SK-N-SH (cell line): ENCODE measurements at regions not wholly inside any gene's neighbourhood (a gene's known extent, or its start where the extent isn't known, plus 50 kb on each side); places are given as distances from the start of the nearest gene placed in this dataset.

Experiments
- CTCF ChIA-PET: fragments of 300-600, 350-600 bp; formaldehyde crosslinking; extraction: SDS; loops from one replicate; lab custom pipeline; 2021; lab: Yijun Ruan, JAX
- POLR2A ChIA-PET: fragments of 350-600 bp; sonication (Branson Sonifier 250); formaldehyde crosslinking; extraction: SDS; loops from one replicate; lab custom pipeline; 2020; ENCODE audit warnings: antibody characterized with exemption, inconsistent platforms; lab: Yijun Ruan, JAX
- DNase-seq: peaks from one replicate; pipeline ENCODE4 v3.0.0; 2012
- H2AFZ ChIP-seq: fragments of 200-600 bp; sonication (generic); 2 replicates; pipeline ENCODE4 v1.8.1; 2016; ENCODE audit warnings: antibody characterized with exemption, mild to moderate bottlenecking, low read depth
- H3F3A ChIP-seq: fragments of 200-600 bp; sonication (generic); replicated peaks from 2 replicates; pipeline ENCODE3; 2016; ENCODE audit warnings: antibody characterized with exemption, mild to moderate bottlenecking; ENCODE audit not compliant: insufficient read depth
- H3K27ac ChIP-seq, 2 experiments: fragments of 200-500 bp in 1 of 2; fragments of 200-600 bp in 1 of 2; sonication (Bioruptor generic) in 1 of 2; sonication (generic), shearing (Covaris generic) in 1 of 2; 2 replicates each; pipeline versions ENCODE4 v1.5.1 to v1.6.1; 2014 to 2016; ENCODE audit warnings: low read depth in 2 of 2, inconsistent platforms in 1 of 2, low read length in 1 of 2, mild to moderate bottlenecking in 1 of 2, mixed read lengths in 1 of 2
- H3K27me3 ChIP-seq: fragments of 200-600 bp; sonication (generic), shearing (Covaris generic); 2 replicates; pipeline ENCODE4 v1.6.1; 2016; ENCODE audit warnings: mixed run types; ENCODE audit not compliant: insufficient read depth
- H3K36me3 ChIP-seq, 2 experiments: fragments of 200-500 bp in 1 of 2; fragments of 200-600 bp in 1 of 2; sonication (Bioruptor generic) in 1 of 2; sonication (generic) in 1 of 2; replicated peaks in 1 of 2; 2 replicates each; pipeline versions ENCODE3 to v1.5.1; 2014 to 2016; ENCODE audit warnings: low read length in 1 of 2, mild to moderate bottlenecking in 1 of 2; ENCODE audit not compliant: insufficient read depth in 2 of 2, control insufficient read depth in 1 of 2
- H3K4me1 ChIP-seq, 2 experiments: fragments of 200-500 bp in 1 of 2; fragments of 200-600 bp in 1 of 2; sonication (Bioruptor generic) in 1 of 2; sonication (generic), shearing (Covaris generic) in 1 of 2; 2 replicates each; pipeline versions ENCODE4 v1.5.1 to v1.6.1; 2014 to 2016; ENCODE audit warnings: low read depth in 1 of 2, low read length in 1 of 2, mixed run types in 1 of 2; ENCODE audit not compliant: insufficient read depth in 2 of 2, control insufficient read depth in 1 of 2
- H3K4me2 ChIP-seq: fragments of 200-600 bp; sonication (generic), shearing (Covaris generic); 2 replicates; pipeline ENCODE4 v1.6.1; 2017; ENCODE audit warnings: mixed run types
- H3K4me3 ChIP-seq, 2 experiments: fragments of 200-500 bp in 1 of 2; fragments of 200-600 bp in 1 of 2; sonication (Bioruptor generic) in 1 of 2; sonication (generic), shearing (Covaris generic) in 1 of 2; 2 replicates each; pipeline versions ENCODE4 v1.5.1 to v1.8.1; 2014 to 2016; ENCODE audit warnings: low read depth in 2 of 2, inconsistent platforms in 1 of 2, low read length in 1 of 2, mild to moderate bottlenecking in 1 of 2, mixed read lengths in 1 of 2, moderate library complexity in 1 of 2
- H3K79me2 ChIP-seq: fragments of 200-600 bp; sonication (generic); 2 replicates; pipeline ENCODE4 v1.8.1; 2017; ENCODE audit warnings: mild to moderate bottlenecking; ENCODE audit not compliant: insufficient read depth
- H3K9ac ChIP-seq: fragments of 200-600 bp; sonication (generic); 2 replicates; pipeline ENCODE4 v1.6.1; 2017; ENCODE audit warnings: mixed run types
- H3K9me2 ChIP-seq: fragments of 200-600 bp; sonication (generic); 2 replicates; pipeline ENCODE4 v1.6.1; 2017; ENCODE audit warnings: mixed run types
- H3K9me3 ChIP-seq: fragments of 200-600 bp; sonication (generic); 2 replicates; pipeline ENCODE4 v1.6.1; 2017; ENCODE audit warnings: mixed run types, mild to moderate bottlenecking, moderate library complexity
- H4K20me1 ChIP-seq: fragments of 200-600 bp; sonication (generic); 2 replicates; pipeline ENCODE4 v1.6.1; 2017; ENCODE audit warnings: mild to moderate bottlenecking, mixed run types; ENCODE audit not compliant: insufficient read depth
- ELF1 ChIP-seq: IDR thresholded peaks from 2 replicates; pipeline ENCODE4 v1.4.0; 2012
- FOSL2 ChIP-seq: IDR thresholded peaks from 2 replicates; pipeline ENCODE4 v1.4.0; 2012; ENCODE audit warnings: low read depth, mild to moderate bottlenecking, moderate library complexity, borderline replicate concordance
- IRF3 ChIP-seq: fragments of 150-350 bp; IDR thresholded peaks from 2 replicates; pipeline ENCODE4 v1.6.1; 2016; ENCODE audit warnings: mild to moderate bottlenecking, low read depth, low read length
- MXI1 ChIP-seq: IDR thresholded peaks from 2 replicates; pipeline ENCODE4 v1.6.1; 2012; ENCODE audit warnings: mild to moderate bottlenecking, low read depth, low read length, improper control_type of control experiment
- RCOR1 ChIP-seq: fragments of 150-350 bp; IDR thresholded peaks from 2 replicates; pipeline ENCODE4 v1.6.1; 2017; ENCODE audit warnings: antibody characterized with exemption, low read length
- REST ChIP-seq: IDR thresholded peaks from 2 replicates; pipeline ENCODE4 v1.6.1; 2012; ENCODE audit warnings: mild to moderate bottlenecking, low read depth, low read length, moderate library complexity
- USF2 ChIP-seq: fragments of 150-350 bp; IDR thresholded peaks from 2 replicates; pipeline ENCODE4 v1.6.1; 2017; ENCODE audit warnings: antibody characterized with exemption, low read length, low read depth, borderline replicate concordance
- WGBS: methylation state at CpG from one replicate; pipeline ENCODE4 v1.1.6; 2017; ENCODE audit warnings: low lambda C conversion rate; 5-methylcytosine and 5-hydroxymethylcytosine counted together

- Histone ChIP-seq H3K36me3 (no peaks in the 10 kb centered on the region), H3K4me2 (no peak overlapping the region), H3K9ac (no peak overlapping the region), H2AFZ (no peak overlapping the region), H3K79me2 (no peaks in the 10 kb centered on the region; the same call in 1 of the 2 replicates), H4K20me1 (no peaks in the 10 kb centered on the region), H3K4me1 (no peaks in the 10 kb centered on the region), H3K27ac (no peak overlapping the region), H3K9me3 (no peaks in the 10 kb centered on the region), H3F3A (no peaks in the 10 kb centered on the region), H3K27me3 (no peaks in the 10 kb centered on the region), H3K4me3 (no peak overlapping the region), H3K9me2 (no peaks in the 10 kb centered on the region; the same call in 1 of the 2 replicates)
- no peak for TF ChIP-seq REST
- no peak for TF ChIP-seq MXI1
- no peak for DNase-seq
- CTCF ChIA-PET: no interaction called here
- WGBS: 41% methylated on average over 1 of the region's 1 CpG
- POLR2A ChIA-PET: no interaction called here
Measured at GRCh38 chr3:104005815-104006214, 1360.9 kb upstream of the ALCAM start.

- TF ChIP-seq USF2 (no peak), FOSL2 (peak; percentile 38; the same call in 1 of the 2 replicates), RCOR1 (no peak), IRF3 (no peak), ELF1 (no peak)
- H3K27me3 ChIP-seq: no peaks in the 10 kb centered on the region
- no peaks in the 10 kb centered on the region for H3K4me1 ChIP-seq
- no peak overlapping the region; a peak in 1 of 4 replicates for H3K4me3 ChIP-seq
- no peaks in the 10 kb centered on the region for H3F3A ChIP-seq
- H3K9me2 ChIP-seq: no peaks in the 10 kb centered on the region
- ChIA-PET POLR2A (no interaction called here), CTCF (interaction anchor here (1.4 kb wide), 1 partner anchor 13 kb away, joined by 3 read pairs; no protein-coding TSS in a partner anchor)
- H4K20me1 ChIP-seq: no peaks in the 10 kb centered on the region
- no peak overlapping the region for H2AFZ ChIP-seq
- H3K79me2 ChIP-seq: no peaks in the 10 kb centered on the region
- no peak overlapping the region for H3K27ac ChIP-seq
- H3K9ac ChIP-seq: no peak overlapping the region
- H3K9me3 ChIP-seq: peaks cover 16% of the 10 kb centered on the region; the same call in 1 of the 2 replicates
- H3K36me3 ChIP-seq: no peaks in the 10 kb centered on the region
- no peak overlapping the region for H3K4me2 ChIP-seq
- no peak for DNase-seq
Measured at GRCh38 chr3:104018541-104018940, 1348.2 kb upstream of the ALCAM start.
